OCI-LY1 (cell line): ENCODE measurements at regions not wholly inside any gene's neighbourhood (a gene's known extent, or its start where the extent isn't known, plus 50 kb on each side); places are given as distances from the start of the nearest gene placed in this dataset.
"Not testable (repeated sequence)": the region's sequence is repeated elsewhere in the genome, so short reads cannot be mapped to it uniquely, and the experiment has no call there.

Source experiments
- H2AFZ ChIP-seq: fragments of 200-600 bp; sonication (generic), shearing (Covaris generic); 2 replicates; pipeline ENCODE4 v1.6.0; 2014; ENCODE audit warnings: antibody characterized with exemption, mild to moderate bottlenecking, low read length
- H3F3A ChIP-seq: fragments of 200-600 bp; sonication (generic), shearing (Covaris generic); 2 replicates; pipeline ENCODE4 v1.6.0; 2014; ENCODE audit warnings: mild to moderate bottlenecking, antibody characterized with exemption, low read length, moderate library complexity; ENCODE audit not compliant: insufficient read depth
- H3K27ac ChIP-seq: fragments of 200-600 bp; sonication (generic); 2 replicates; pipeline ENCODE4 v1.5.1; 2014; ENCODE audit warnings: low read length, mixed run types, mild to moderate bottlenecking, low read depth; ENCODE audit not compliant: poor library complexity, severe bottlenecking
- H3K27me3 ChIP-seq: fragments of 200-600 bp; sonication (generic); 2 replicates; pipeline ENCODE4 v1.6.0; 2014; ENCODE audit warnings: antibody characterized with exemption, mild to moderate bottlenecking, low read length, moderate library complexity; ENCODE audit not compliant: insufficient read depth
- H3K36me3 ChIP-seq: fragments of 200-600 bp; sonication (generic); 2 replicates; pipeline ENCODE4 v1.6.1; 2014; ENCODE audit warnings: mild to moderate bottlenecking, antibody characterized with exemption, low read length, moderate library complexity, mixed read lengths; ENCODE audit not compliant: insufficient read depth
- H3K4me1 ChIP-seq: fragments of 200-600 bp; sonication (generic); 2 replicates; pipeline ENCODE4 v1.5.1; 2014; ENCODE audit warnings: mild to moderate bottlenecking, low read length, moderate library complexity; ENCODE audit not compliant: insufficient read depth, severe bottlenecking
- H3K4me2 ChIP-seq: fragments of 200-600 bp; sonication (generic), shearing (Covaris generic); 2 replicates; pipeline ENCODE4 v1.6.1; 2014; ENCODE audit warnings: low read length
- H3K4me3 ChIP-seq: fragments of 200-600 bp; sonication (generic); 2 replicates; pipeline ENCODE4 v1.5.1; 2014; ENCODE audit warnings: low read length, low read depth, mild to moderate bottlenecking, mixed read lengths; ENCODE audit not compliant: poor library complexity, severe bottlenecking
- H3K79me2 ChIP-seq: fragments of 200-600 bp; shearing (Covaris generic); 2 replicates; pipeline ENCODE4 v1.6.1; 2016; ENCODE audit warnings: mixed run types, low read length, mixed read lengths; ENCODE audit not compliant: insufficient read depth
- H3K9ac ChIP-seq: fragments of 200-600 bp; sonication (generic), shearing (Covaris generic); 2 replicates; pipeline ENCODE4 v1.6.1; 2014; ENCODE audit warnings: mild to moderate bottlenecking, low read length, mixed read lengths
- H3K9me2 ChIP-seq: fragments of 200-600 bp; sonication (generic), shearing (Covaris generic); 2 replicates; pipeline ENCODE4 v1.6.1; 2014; ENCODE audit warnings: low read depth, mild to moderate bottlenecking, low read length, mixed read lengths
- H3K9me3 ChIP-seq: fragments of 200-600 bp; shearing (Covaris generic); 2 replicates; pipeline ENCODE4 v1.6.1; 2014; ENCODE audit warnings: low read length, mixed read lengths
- H4K20me1 ChIP-seq: fragments of 200-600 bp; sonication (generic), shearing (Covaris generic); 2 replicates; pipeline ENCODE4 v1.6.0; 2016; ENCODE audit warnings: mild to moderate bottlenecking, low read length; ENCODE audit not compliant: insufficient read depth
- EZH2 ChIP-seq: fragments of 200-600 bp; sonication (generic), shearing (Covaris generic); IDR thresholded peaks from 2 replicates; pipeline ENCODE4 v1.8.0; 2017; ENCODE audit warnings: borderline replicate concordance, mixed run types, mild to moderate bottlenecking, antibody characterized with exemption, low read length, moderate library complexity, mixed read lengths
- TF ChIP-seq, protein P1 (sequence below): fragments of 200-600 bp; sonication (generic), shearing (Covaris generic); IDR thresholded peaks from 2 replicates; pipeline ENCODE4 v1.5.1; 2017; ENCODE audit warnings: mild to moderate bottlenecking, antibody characterized with exemption, low read length, moderate library complexity, mixed read lengths

DNA sequence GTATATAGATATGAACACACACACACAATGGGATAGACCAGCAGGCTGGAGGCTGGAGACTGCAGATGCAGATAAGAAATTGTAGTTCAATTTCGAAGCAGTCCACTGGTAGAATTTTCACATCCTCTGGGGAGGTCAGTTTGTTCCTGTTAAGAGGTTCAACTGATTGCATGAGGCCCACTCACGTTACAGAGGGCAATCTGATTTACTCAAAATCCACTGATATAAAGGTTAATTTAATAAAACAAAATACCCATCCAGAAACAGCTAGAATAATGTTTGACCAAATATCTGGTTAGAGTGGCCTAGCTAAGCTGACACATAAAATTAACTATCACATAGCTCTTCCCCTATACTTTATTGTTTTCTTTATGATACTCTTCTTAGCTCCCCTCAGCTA lies 162.9 kb upstream of the SMIM30 start:
- Histone ChIP-seq H3K27me3 (no peaks in the 10 kb centered on the region), H4K20me1 (no peaks in the 10 kb centered on the region), H3K79me2 (no peaks in the 10 kb centered on the region), H3K9me3 (no peaks in the 10 kb centered on the region), H3K4me3 (no peak overlapping the region), H2AFZ (no peak overlapping the region), H3K36me3 (no peaks in the 10 kb centered on the region), H3K9me2 (no peaks in the 10 kb centered on the region), H3F3A (no peaks in the 10 kb centered on the region), H3K9ac (no peak overlapping the region), H3K27ac (no peak overlapping the region), H3K4me2 (no peak overlapping the region), H3K4me1 (no peaks in the 10 kb centered on the region)
- TF ChIP-seq, protein P1, sequence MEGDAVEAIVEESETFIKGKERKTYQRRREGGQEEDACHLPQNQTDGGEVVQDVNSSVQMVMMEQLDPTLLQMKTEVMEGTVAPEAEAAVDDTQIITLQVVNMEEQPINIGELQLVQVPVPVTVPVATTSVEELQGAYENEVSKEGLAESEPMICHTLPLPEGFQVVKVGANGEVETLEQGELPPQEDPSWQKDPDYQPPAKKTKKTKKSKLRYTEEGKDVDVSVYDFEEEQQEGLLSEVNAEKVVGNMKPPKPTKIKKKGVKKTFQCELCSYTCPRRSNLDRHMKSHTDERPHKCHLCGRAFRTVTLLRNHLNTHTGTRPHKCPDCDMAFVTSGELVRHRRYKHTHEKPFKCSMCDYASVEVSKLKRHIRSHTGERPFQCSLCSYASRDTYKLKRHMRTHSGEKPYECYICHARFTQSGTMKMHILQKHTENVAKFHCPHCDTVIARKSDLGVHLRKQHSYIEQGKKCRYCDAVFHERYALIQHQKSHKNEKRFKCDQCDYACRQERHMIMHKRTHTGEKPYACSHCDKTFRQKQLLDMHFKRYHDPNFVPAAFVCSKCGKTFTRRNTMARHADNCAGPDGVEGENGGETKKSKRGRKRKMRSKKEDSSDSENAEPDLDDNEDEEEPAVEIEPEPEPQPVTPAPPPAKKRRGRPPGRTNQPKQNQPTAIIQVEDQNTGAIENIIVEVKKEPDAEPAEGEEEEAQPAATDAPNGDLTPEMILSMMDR: no peak
- no peak for TF ChIP-seq EZH2

GRCh38 chr7:113279256-113279655 lies 160.9 kb upstream of the SMIM30 start:
- Histone ChIP-seq H3F3A (no peaks in the 10 kb centered on the region), H3K27ac (no peak overlapping the region), H3K36me3 (no peaks in the 10 kb centered on the region), H3K9ac (no peak overlapping the region), H3K9me2 (no peaks in the 10 kb centered on the region), H3K4me2 (no peak overlapping the region), H3K4me3 (no peak overlapping the region), H3K9me3 (peaks cover 4% of the 10 kb centered on the region; the same call in 1 of the 2 replicates), H4K20me1 (no peaks in the 10 kb centered on the region), H3K27me3 (no peaks in the 10 kb centered on the region), H2AFZ (no peak overlapping the region), H3K4me1 (no peaks in the 10 kb centered on the region), H3K79me2 (no peaks in the 10 kb centered on the region)
- TF ChIP-seq EZH2: no peak
- TF ChIP-seq, protein P1: no peak

DNA sequence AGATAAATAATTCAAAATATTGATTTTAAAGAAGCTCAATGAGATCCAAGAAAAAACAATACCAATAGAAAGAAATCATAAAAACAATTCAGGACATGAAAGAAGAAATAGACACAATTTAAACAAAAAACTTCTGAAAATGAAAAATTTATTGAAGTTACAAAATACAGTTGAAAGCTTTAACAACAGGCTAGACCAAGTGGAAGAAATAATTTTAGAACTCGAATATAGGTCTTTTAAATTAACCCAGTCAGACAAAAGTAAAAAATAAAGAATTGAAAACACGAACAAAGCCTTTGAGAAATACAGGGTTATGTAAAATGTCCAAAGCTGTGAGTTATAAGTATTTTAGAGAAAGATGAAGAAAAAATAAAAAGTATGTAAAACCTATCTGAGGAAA lies 152.4 kb upstream of the SMIM30 start:
- no peaks in the 10 kb centered on the region for H3K9me2 ChIP-seq
- H2AFZ ChIP-seq: no peak overlapping the region
- no peak overlapping the region for H3K27ac ChIP-seq
- H3K4me3 ChIP-seq: no peak overlapping the region
- no peak overlapping the region for H3K9ac ChIP-seq
- no peaks in the 10 kb centered on the region for H4K20me1 ChIP-seq
- no peak overlapping the region for H3K4me2 ChIP-seq
- H3K27me3 ChIP-seq: no peaks in the 10 kb centered on the region
- peaks cover 4% of the 10 kb centered on the region; the same call in 1 of the 2 replicates for H3K9me3 ChIP-seq
- no peaks in the 10 kb centered on the region for H3K4me1 ChIP-seq
- no peaks in the 10 kb centered on the region for H3K79me2 ChIP-seq
- TF ChIP-seq EZH2: no peak
- TF ChIP-seq, protein P1: no peak
- H3F3A ChIP-seq: no peaks in the 10 kb centered on the region
- no peaks in the 10 kb centered on the region for H3K36me3 ChIP-seq

GRCh38 chr7:113269592-113269991 lies 151.2 kb upstream of the SMIM30 start:
- not testable (repeated sequence) for H3K9ac ChIP-seq, H3K79me2 ChIP-seq, H3K27ac ChIP-seq, H3K27me3 ChIP-seq, H3K9me3 ChIP-seq, H3K36me3 ChIP-seq, H3K4me1 ChIP-seq, H3K4me3 ChIP-seq, H3F3A ChIP-seq, H3K4me2 ChIP-seq, H2AFZ ChIP-seq, H3K9me2 ChIP-seq, H4K20me1 ChIP-seq
